GM23338 (cell line): ENCODE measurements at regions not wholly inside any gene's neighbourhood (a gene's known extent, or its start where the extent isn't known, plus 50 kb on each side); places are given as distances from the start of the nearest gene placed in this dataset.

ENCODE experiments used
- ATAC-seq: fragments of 200-7000 bp; cut with Tn5 transposase; 3 replicates; pipeline ENCODE4 v1.9.1; 2020
- DNase-seq: peaks from one replicate; pipeline ENCODE4 v3.0.0-alpha.2; 2015; ENCODE audit warnings: low spot score
- H2AFZ ChIP-seq: fragments of 200-600 bp; sonication (generic); 2 replicates; pipeline ENCODE4 v1.8.0; 2016; ENCODE audit warnings: antibody characterized with exemption, mild to moderate bottlenecking, moderate library complexity
- H3F3A ChIP-seq: fragments of 200-600 bp; sonication (generic); replicated peaks from 2 replicates; pipeline ENCODE4 v1.8.0; 2017; ENCODE audit warnings: antibody characterized with exemption, mixed run types, low read depth
- H3K27ac ChIP-seq: fragments of 200-600 bp; sonication (generic); 2 replicates; pipeline ENCODE4 v1.6.1; 2016; ENCODE audit warnings: low read depth
- H3K27me3 ChIP-seq: fragments of 200-600 bp; sonication (generic); 2 replicates; pipeline ENCODE4 v1.8.0; 2016; ENCODE audit warnings: mild to moderate bottlenecking, mixed run types, moderate library complexity; ENCODE audit not compliant: insufficient read depth
- H3K36me3 ChIP-seq: fragments of 200-600 bp; sonication (generic); 2 replicates; pipeline ENCODE4 v1.8.0; 2016; ENCODE audit warnings: mild to moderate bottlenecking; ENCODE audit not compliant: insufficient read depth
- H3K4me1 ChIP-seq: fragments of 200-600 bp; sonication (generic); 2 replicates; pipeline ENCODE4 v1.8.0; 2016; ENCODE audit warnings: mild to moderate bottlenecking, moderate library complexity; ENCODE audit not compliant: insufficient read depth
- H3K4me2 ChIP-seq: fragments of 200-600 bp; sonication (generic); 2 replicates; pipeline ENCODE4 v1.7.1; 2017; ENCODE audit warnings: mixed run types
- H3K4me3 ChIP-seq: fragments of 200-600 bp; sonication (generic); 2 replicates; pipeline ENCODE4 v1.6.1; 2016; ENCODE audit warnings: mixed run types
- H3K79me2 ChIP-seq: fragments of 200-600 bp; sonication (generic); replicated peaks from 2 replicates; pipeline ENCODE4 v1.8.0; 2017; ENCODE audit warnings: mild to moderate bottlenecking; ENCODE audit not compliant: insufficient read depth
- H3K9me2 ChIP-seq: fragments of 200-600 bp; sonication (generic); 2 replicates; pipeline ENCODE4 v1.8.0; 2017; ENCODE audit not compliant: insufficient read depth
- H4K20me1 ChIP-seq: fragments of 200-600 bp; sonication (generic); replicated peaks from 2 replicates; pipeline ENCODE4 v1.8.0; 2017; ENCODE audit warnings: mild to moderate bottlenecking; ENCODE audit not compliant: insufficient read depth
- H3K27ac Mint-ChIP-seq: 2 replicates; pipeline ENCODE4 v1.8.0; 2020; ENCODE audit warnings: inconsistent platforms, mild to moderate bottlenecking, moderate library complexity, mixed read lengths
- H3K27me3 Mint-ChIP-seq: 3 replicates; pipeline ENCODE4 v1.8.0; 2022; ENCODE audit warnings: low read depth, mild to moderate bottlenecking, moderate library complexity, mixed read lengths, inconsistent platforms; ENCODE audit not compliant: insufficient read depth, poor library complexity
- H3K36me3 Mint-ChIP-seq: 3 replicates; pipeline ENCODE4 v1.8.0; 2021; ENCODE audit warnings: low read depth, mild to moderate bottlenecking, inconsistent platforms, moderate library complexity, mixed read lengths
- H3K4me1 Mint-ChIP-seq: 3 replicates; pipeline ENCODE4 v1.8.0; 2020; ENCODE audit warnings: mild to moderate bottlenecking, inconsistent platforms, mixed read lengths
- H3K4me3 Mint-ChIP-seq: 3 replicates; pipeline ENCODE4 v1.8.0; 2021; ENCODE audit warnings: moderate library complexity, mild to moderate bottlenecking, inconsistent platforms, mixed read lengths
- H3K9me3 Mint-ChIP-seq: 3 replicates; pipeline ENCODE4 v1.8.0; 2020; ENCODE audit warnings: moderate library complexity, mild to moderate bottlenecking, inconsistent platforms, mixed read lengths
- ETS1 ChIP-seq: IDR thresholded peaks from 2 replicates; pipeline ENCODE4 v1.6.1; 2016; ENCODE audit warnings: antibody characterized with exemption
- EZH2 ChIP-seq: fragments of 200-600 bp; sonication (generic); IDR thresholded peaks from one replicate; pipeline ENCODE4 v1.8.0; 2017; ENCODE audit warnings: antibody characterized with exemption, mild to moderate bottlenecking, low read depth; ENCODE audit not compliant: unreplicated experiment
- JUNB ChIP-seq: IDR thresholded peaks from one replicate; pipeline ENCODE4 v1.6.1; 2016; ENCODE audit warnings: antibody characterized with exemption; ENCODE audit not compliant: unreplicated experiment
- NANOG ChIP-seq: IDR thresholded peaks from 2 replicates; pipeline ENCODE4 v1.6.1; 2016; ENCODE audit warnings: antibody characterized with exemption, borderline replicate concordance
- POLR2AphosphoS5 ChIP-seq: IDR thresholded peaks from 2 replicates; pipeline ENCODE4 v1.6.1; 2016; ENCODE audit warnings: antibody characterized with exemption, low read depth
- STAT1 ChIP-seq: IDR thresholded peaks from one replicate; pipeline ENCODE4 v1.6.1; 2016; ENCODE audit warnings: antibody characterized with exemption; ENCODE audit not compliant: unreplicated experiment
- ZNF114 ChIP-seq: fragments of 250-450 bp; sonication (Bioruptor Pico); IDR thresholded peaks from 2 replicates; pipeline ENCODE4 v1.5.0; 2020; ENCODE audit warnings: mild to moderate bottlenecking, moderate library complexity
- TF ChIP-seq, protein P1 (sequence below), 2 experiments: fragments of 200-600 bp in 1 of 2; sonication (generic) in 1 of 2; conservative IDR thresholded peaks; 2 replicates each; pipeline versions ENCODE4 v1.5.1 to v1.6.1; 2016 to 2017; ENCODE audit warnings: antibody characterized with exemption in 2 of 2, low read depth in 2 of 2, mild to moderate bottlenecking in 2 of 2, moderate library complexity in 1 of 2

- TF ChIP-seq ETS1 (no peak), ZNF114 (CRISPR knock-in tag) (no peak), JUNB (no peak), EZH2 (no peak)
- TF ChIP-seq, protein P1, sequence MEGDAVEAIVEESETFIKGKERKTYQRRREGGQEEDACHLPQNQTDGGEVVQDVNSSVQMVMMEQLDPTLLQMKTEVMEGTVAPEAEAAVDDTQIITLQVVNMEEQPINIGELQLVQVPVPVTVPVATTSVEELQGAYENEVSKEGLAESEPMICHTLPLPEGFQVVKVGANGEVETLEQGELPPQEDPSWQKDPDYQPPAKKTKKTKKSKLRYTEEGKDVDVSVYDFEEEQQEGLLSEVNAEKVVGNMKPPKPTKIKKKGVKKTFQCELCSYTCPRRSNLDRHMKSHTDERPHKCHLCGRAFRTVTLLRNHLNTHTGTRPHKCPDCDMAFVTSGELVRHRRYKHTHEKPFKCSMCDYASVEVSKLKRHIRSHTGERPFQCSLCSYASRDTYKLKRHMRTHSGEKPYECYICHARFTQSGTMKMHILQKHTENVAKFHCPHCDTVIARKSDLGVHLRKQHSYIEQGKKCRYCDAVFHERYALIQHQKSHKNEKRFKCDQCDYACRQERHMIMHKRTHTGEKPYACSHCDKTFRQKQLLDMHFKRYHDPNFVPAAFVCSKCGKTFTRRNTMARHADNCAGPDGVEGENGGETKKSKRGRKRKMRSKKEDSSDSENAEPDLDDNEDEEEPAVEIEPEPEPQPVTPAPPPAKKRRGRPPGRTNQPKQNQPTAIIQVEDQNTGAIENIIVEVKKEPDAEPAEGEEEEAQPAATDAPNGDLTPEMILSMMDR (conservative IDR thresholded peaks at IDR 0.05; ENCODE audit: low read depth in 2 of 2), result no peak
Measured at GRCh38 chr12:53852992-53853391, 85.6 kb upstream of the HOXC13 start (continued).

GRCh38 chr12:53854701-53855316 lies 83.8 kb upstream of the HOXC13 start:
- no peak overlapping the region for H3K4me3 Mint-ChIP-seq
- Histone ChIP-seq H3K36me3 (no peaks in the 10 kb centered on the region), H3K27ac (no peak overlapping the region), H3K79me2 (no peaks in the 10 kb centered on the region), H3K4me2 (no peak overlapping the region), H2AFZ (no peak overlapping the region), H3K4me3 (no peak overlapping the region), H3K27me3 (no peaks in the 10 kb centered on the region), H3F3A (no peaks in the 10 kb centered on the region), H3K9me2 (no peaks in the 10 kb centered on the region), H3K4me1 (no peaks in the 10 kb centered on the region), H4K20me1 (no peaks in the 10 kb centered on the region)
- ATAC-seq, result no peak
- TF ChIP-seq, protein P1 (conservative IDR thresholded peaks at IDR 0.05; ENCODE audit: low read depth in 2 of 2), result no peak
- TF ChIP-seq STAT1, result no peak
- TF ChIP-seq NANOG, result no peak
- TF ChIP-seq ZNF114 (CRISPR knock-in tag), result no peak
- TF ChIP-seq POLR2AphosphoS5, result no peak
- TF ChIP-seq EZH2, result no peak
- TF ChIP-seq JUNB, result no peak
- no peak for TF ChIP-seq ETS1
- DNase-seq, result no peak
- H3K27me3 Mint-ChIP-seq, result no peaks in the 10 kb centered on the region
- H3K27ac Mint-ChIP-seq, result no peak overlapping the region
- H3K9me3 Mint-ChIP-seq, result no peaks in the 10 kb centered on the region
- H3K36me3 Mint-ChIP-seq, result no peaks in the 10 kb centered on the region
- H3K4me1 Mint-ChIP-seq, result no peaks in the 10 kb centered on the region
